RWPE2 (cell line): ENCODE measurements at regions not wholly inside any gene's neighbourhood (a gene's known extent, or its start where the extent isn't known, plus 50 kb on each side); places are given as distances from the start of the nearest gene placed in this dataset.
"Not testable (repeated sequence)": the region's sequence is repeated elsewhere in the genome, so short reads cannot be mapped to it uniquely, and the experiment has no call there.

ENCODE experiments used
- ATAC-seq: fragments of 200-7000 bp; cut with Tn5 transposase; 3 replicates; pipeline ENCODE4 v1.9.1; 2021; ENCODE audit warnings: low read depth
- DNase-seq: peaks from one replicate; pipeline ENCODE4 v3.0.0-alpha.2; 2020; ENCODE audit warnings: low spot score
- H3K27ac ChIP-seq: fragments of 450-650 bp; 2 replicates; pipeline ENCODE4 v1.5.1; 2017; ENCODE audit warnings: mild to moderate bottlenecking; ENCODE audit not compliant: poor library complexity, severe bottlenecking
- H3K27me3 ChIP-seq: fragments of 250-450 bp; sonication (Bioruptor Pico); 2 replicates; pipeline ENCODE4 v1.5.1; 2021; ENCODE audit warnings: mild to moderate bottlenecking, moderate library complexity; ENCODE audit not compliant: insufficient read depth, poor library complexity, severe bottlenecking
- H3K36me3 ChIP-seq: fragments of 250-450 bp; sonication (Bioruptor Pico); 2 replicates; pipeline ENCODE4 v1.5.1; 2020; ENCODE audit warnings: low read depth, mild to moderate bottlenecking, moderate library complexity
- H3K4me1 ChIP-seq: fragments of 250-450 bp; sonication (Bioruptor Pico); 2 replicates; pipeline ENCODE4 v1.5.1; 2021; ENCODE audit warnings: mild to moderate bottlenecking, moderate library complexity; ENCODE audit not compliant: insufficient read depth, poor library complexity, severe bottlenecking
- H3K4me3 ChIP-seq: fragments of 250-450 bp; sonication (Bioruptor Pico); 2 replicates; pipeline ENCODE4 v1.5.1; 2021; ENCODE audit warnings: mild to moderate bottlenecking, moderate library complexity; ENCODE audit not compliant: severe bottlenecking
- H3K9me3 ChIP-seq: fragments of 250-450 bp; sonication (Bioruptor Pico); 2 replicates; pipeline ENCODE4 v1.5.1; 2021; ENCODE audit warnings: mild to moderate bottlenecking, moderate library complexity; ENCODE audit not compliant: severe bottlenecking
- TF ChIP-seq, protein P1 (sequence below): fragments of 450-650 bp; IDR thresholded peaks from one replicate; pipeline ENCODE4 v1.5.1; 2017; ENCODE audit warnings: mild to moderate bottlenecking, moderate library complexity; ENCODE audit not compliant: poor library complexity, severe bottlenecking

GRCh38 chr2:18272148-18272494 lies 288.3 kb downstream of the RDH14 start:
- Histone ChIP-seq H3K4me1 (no peaks in the 10 kb centered on the region), H3K27ac (no peak overlapping the region), H3K9me3 (no peaks in the 10 kb centered on the region), H3K4me3 (no peak overlapping the region), H3K36me3 (no peaks in the 10 kb centered on the region), H3K27me3 (no peaks in the 10 kb centered on the region)
- ATAC-seq (no peak), DNase-seq (no peak)
- TF ChIP-seq, protein P1, sequence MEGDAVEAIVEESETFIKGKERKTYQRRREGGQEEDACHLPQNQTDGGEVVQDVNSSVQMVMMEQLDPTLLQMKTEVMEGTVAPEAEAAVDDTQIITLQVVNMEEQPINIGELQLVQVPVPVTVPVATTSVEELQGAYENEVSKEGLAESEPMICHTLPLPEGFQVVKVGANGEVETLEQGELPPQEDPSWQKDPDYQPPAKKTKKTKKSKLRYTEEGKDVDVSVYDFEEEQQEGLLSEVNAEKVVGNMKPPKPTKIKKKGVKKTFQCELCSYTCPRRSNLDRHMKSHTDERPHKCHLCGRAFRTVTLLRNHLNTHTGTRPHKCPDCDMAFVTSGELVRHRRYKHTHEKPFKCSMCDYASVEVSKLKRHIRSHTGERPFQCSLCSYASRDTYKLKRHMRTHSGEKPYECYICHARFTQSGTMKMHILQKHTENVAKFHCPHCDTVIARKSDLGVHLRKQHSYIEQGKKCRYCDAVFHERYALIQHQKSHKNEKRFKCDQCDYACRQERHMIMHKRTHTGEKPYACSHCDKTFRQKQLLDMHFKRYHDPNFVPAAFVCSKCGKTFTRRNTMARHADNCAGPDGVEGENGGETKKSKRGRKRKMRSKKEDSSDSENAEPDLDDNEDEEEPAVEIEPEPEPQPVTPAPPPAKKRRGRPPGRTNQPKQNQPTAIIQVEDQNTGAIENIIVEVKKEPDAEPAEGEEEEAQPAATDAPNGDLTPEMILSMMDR = no peak

DNA sequence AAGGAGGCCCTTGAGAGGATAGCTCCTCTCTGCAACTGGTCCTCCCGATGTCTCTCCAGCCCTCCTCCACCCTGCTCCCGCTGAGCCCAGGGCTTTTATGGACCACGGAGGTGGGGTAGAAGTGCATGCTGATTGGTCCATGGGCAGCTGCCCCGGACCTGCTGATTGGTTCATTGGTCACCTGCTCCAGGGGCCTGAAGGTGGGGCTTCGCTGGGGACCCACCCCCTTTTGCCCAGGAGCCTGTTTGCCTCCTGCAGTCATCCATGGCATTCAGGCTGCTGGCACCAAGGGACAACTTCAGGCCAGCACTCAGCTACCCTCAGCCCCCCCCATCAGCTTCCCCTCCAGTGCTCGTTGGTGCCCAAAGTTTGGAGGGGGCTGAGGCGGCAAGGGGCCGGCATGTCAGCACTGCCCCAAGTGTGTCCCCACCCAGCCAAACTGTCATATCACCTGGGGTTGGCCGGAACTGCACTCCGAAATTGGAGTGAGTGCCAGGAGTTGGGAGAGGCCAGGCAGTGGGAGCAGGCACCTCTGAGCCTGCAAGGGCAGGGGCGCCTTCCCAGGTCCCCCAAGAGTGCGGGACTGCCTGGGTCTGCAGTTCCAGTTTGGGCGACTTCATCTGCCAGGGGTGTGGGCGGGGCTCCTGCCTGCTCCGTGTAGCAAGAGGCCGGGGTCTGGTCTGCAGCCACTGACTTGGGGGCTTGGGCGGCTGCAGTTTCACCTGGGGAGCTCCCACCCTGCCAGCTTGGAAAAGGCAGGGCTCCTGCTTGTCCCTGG lies 288.9 kb downstream of the RDH14 start:
- no peaks in the 10 kb centered on the region for H3K4me1 ChIP-seq
- H3K27me3 ChIP-seq = no peaks in the 10 kb centered on the region
- H3K9me3 ChIP-seq = no peaks in the 10 kb centered on the region
- no peaks in the 10 kb centered on the region for H3K36me3 ChIP-seq
- DNase-seq (no peak), ATAC-seq (no peak)
- no peak overlapping the region for H3K27ac ChIP-seq
- TF ChIP-seq, protein P1 = no peak
- H3K4me3 ChIP-seq = no peak overlapping the region

- ATAC-seq = peak; percentile 21; the same call in 1 of the 3 replicates
- H3K36me3 ChIP-seq = no peaks in the 10 kb centered on the region
- no peaks in the 10 kb centered on the region for H3K4me1 ChIP-seq
- TF ChIP-seq, protein P1 = no peak
- H3K27me3 ChIP-seq = no peaks in the 10 kb centered on the region
- no peak overlapping the region for H3K4me3 ChIP-seq
- H3K27ac ChIP-seq = no peak overlapping the region
- DNase-seq = no peak
- H3K9me3 ChIP-seq = no peaks in the 10 kb centered on the region
Observed at GRCh38 chr2:18268400-18268799, 292.1 kb downstream of the RDH14 start.

GRCh38 chr2:18267501-18267900 lies 293.0 kb downstream of the RDH14 start:
- Histone ChIP-seq H3K27me3 (no peaks in the 10 kb centered on the region), H3K9me3 (no peaks in the 10 kb centered on the region), H3K36me3 (no peaks in the 10 kb centered on the region), H3K27ac (no peak overlapping the region), H3K4me1 (no peaks in the 10 kb centered on the region), H3K4me3 (no peak overlapping the region)
- no peak for ATAC-seq
- TF ChIP-seq, protein P1 = no peak
- DNase-seq = no peak

DNA sequence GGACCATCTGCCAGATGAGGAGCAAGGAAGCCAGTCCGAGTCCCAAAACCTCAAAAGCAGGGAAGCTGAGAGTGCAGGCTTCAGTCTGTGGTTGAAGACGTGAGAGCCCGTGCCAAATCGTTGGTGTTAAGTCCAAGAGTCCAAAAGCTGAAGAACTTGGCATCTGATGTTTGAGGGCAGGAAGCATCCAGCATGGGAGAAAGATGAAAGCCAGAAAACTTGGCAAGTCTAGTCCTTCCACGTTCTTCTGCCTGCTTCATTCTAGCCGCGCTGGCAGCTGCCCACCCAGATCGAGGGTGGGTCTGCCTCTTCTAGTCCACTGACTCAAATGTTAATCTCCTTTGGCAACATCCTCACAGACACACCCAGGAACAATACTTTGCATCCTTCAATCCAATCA lies 293.8 kb downstream of the RDH14 start:
- not testable (repeated sequence) for DNase-seq

More for the DNA sequence above, 293.8 kb downstream of the RDH14 start:
- H3K36me3 ChIP-seq, H3K4me3 ChIP-seq, H3K27me3 ChIP-seq, H3K27ac ChIP-seq, H3K4me1 ChIP-seq, ATAC-seq, H3K9me3 ChIP-seq: not testable (repeated sequence)
